GM21528 (cell line): ENCODE measurements at regions not wholly inside any gene's neighbourhood (a gene's known extent, or its start where the extent isn't known, plus 50 kb on each side); places are given as distances from the start of the nearest gene placed in this dataset.

Experiments used
- ATAC-seq: cut with Tn5 transposase; IDR thresholded peaks from one replicate; pipeline ENCODE4 v1.9.1; 2021; ENCODE audit warnings: mild to moderate bottlenecking, moderate library complexity; ENCODE audit not compliant: unreplicated experiment, low FRiP score

- no peak for ATAC-seq
These were observed 335.1 kb upstream of the THRB start for GRCh38 chr3:24829629-24830229.

DNA sequence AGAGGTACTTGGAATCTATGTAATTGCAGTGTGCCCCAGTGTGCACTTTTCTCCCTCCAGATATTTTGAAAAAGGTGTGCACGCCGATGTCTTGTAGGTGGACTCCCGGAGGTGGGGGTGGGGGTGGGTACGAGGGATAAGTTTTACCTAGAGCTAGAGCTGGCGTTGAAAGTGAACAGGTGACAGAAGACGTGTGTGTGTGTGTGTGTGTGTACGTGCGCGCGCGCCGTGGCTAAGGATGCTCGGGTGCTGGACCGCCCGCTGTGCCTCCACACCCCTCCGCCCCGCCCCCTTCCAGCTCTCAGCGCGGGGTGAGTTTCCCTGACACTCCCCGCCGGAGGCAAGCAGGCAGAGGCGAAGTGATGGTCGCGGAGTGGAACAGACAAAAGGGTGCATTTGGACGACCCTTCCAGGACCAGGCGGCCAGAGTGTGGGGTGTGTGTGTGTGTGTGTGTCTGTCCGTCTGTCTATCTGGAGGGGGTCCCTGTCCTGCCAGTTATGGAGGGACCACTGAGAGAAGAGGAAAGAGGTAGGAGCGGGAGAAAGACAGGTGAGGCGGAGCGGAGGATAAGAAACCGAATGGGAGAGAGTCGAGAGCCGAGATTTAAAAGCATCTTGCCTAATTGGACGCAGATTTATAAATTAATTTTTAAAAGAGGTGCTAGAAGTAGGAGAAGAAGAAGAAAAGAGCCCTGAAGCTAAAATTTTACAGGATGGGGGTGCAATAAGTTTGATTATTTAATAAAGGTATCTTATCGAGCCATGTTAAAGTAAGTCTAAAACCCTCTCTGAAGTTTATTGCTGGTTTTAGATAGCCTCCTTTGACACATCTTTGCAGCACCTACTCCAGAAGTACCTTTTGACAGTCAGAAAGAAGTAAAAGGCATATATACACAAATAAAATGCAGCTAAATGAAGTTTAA lies 335.8 kb upstream of the THRB start:
- ATAC-seq: no peak

- ATAC-seq: no peak
These were observed 336.6 kb upstream of the THRB start for GRCh38 chr3:24831221-24831620.

GRCh38 chr3:24832891-24833290 lies 338.2 kb upstream of the THRB start:
- no peak for ATAC-seq

DNA sequence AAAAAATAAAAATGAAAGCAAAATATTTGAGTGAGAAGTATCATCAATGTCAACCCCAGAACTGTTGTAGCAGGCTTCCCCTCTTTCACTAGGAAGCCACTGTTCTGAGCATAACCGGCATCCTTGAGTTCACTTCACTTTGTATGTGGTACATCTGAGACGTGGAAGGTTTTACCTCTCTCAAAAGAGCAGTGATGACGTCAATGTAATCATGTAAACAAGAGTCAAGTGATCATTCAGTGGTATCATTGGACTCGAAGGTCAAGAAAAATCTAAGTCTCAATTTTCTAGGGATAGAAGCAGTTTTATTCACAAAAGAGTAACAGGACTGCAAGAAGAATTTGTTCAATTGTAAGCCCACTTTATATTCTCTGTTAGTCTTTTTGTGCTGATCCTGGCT lies 339.8 kb upstream of the THRB start:
- no peak for ATAC-seq

GRCh38 chr3:24835510-24835909 lies 340.9 kb upstream of the THRB start:
- no peak for ATAC-seq

- no peak for ATAC-seq
These were observed 343.0 kb upstream of the THRB start for GRCh38 chr3:24837601-24838000.

- ATAC-seq: no peak
These were observed 343.9 kb upstream of the THRB start for GRCh38 chr3:24838533-24838932.

GRCh38 chr3:24843955-24844354 lies 349.3 kb upstream of the THRB start:
- no peak for ATAC-seq

DNA sequence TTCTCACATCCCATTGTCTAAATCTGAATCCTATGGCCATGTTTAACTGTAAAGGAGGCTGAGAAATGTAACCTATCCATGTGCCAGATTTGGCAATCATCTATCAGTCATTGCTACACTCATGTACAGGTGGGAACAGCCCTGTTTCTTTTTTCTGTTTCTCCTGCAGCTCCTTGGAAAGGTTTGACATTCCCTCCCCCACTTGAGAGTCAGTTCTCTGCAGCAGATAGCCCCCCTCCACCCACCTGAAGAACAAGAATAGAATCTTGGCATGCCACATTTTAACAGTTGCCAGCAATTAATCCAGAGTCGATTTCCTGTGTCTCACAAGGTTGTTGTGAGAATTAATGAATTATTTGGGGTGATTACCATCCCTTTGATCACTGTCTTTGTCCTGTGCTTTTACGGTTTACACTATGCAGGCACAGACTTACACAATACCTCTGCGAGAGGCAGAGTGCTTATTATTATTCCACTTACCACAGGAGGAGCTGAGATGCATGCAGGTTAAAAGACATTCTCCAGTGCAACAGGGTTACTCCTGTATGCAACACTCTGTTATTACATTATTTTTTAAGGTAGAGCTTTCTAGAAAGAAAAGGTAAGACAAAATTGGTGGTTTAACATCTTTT lies 351.0 kb upstream of the THRB start:
- ATAC-seq: no peak

DNA sequence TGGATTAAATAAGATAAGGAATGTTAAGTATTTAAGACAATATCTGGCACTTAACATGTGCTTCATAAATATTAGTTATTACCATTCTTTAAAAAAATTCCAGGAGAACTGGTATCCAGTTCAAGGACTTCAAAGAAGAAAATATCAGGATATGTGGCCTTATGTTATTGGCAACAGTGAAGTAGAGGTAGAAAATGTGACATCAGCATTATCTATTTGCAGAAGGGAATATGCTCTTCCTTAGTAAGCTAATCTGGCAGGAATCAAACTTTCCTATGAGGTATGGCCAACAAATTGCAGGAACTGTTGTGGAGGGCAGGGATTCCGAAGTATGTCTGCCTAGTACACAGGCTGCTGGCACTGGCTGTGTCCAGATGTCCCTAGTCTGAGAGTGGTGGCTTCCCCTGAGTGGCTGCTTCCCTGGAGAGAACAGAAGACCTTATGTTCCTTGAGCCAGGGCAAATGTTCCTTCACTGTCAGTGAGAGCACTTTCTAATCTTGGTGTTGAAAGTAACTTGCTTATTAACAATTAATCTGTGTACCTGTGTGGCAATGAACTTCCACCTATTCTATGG lies 351.7 kb upstream of the THRB start:
- no peak for ATAC-seq

- no peak for ATAC-seq
These were observed 355.6 kb upstream of the THRB start for GRCh38 chr3:24850245-24850644.

- ATAC-seq: no peak
These were observed 359.2 kb upstream of the THRB start for GRCh38 chr3:24853685-24854490.

- ATAC-seq: no peak
These were observed 360.1 kb upstream of the THRB start for GRCh38 chr3:24854748-24855147.

- no peak for ATAC-seq
These were observed 363.3 kb upstream of the THRB start for GRCh38 chr3:24857945-24858344.

- no peak for ATAC-seq
These were observed 368.6 kb upstream of the THRB start for GRCh38 chr3:24863215-24863614.

DNA sequence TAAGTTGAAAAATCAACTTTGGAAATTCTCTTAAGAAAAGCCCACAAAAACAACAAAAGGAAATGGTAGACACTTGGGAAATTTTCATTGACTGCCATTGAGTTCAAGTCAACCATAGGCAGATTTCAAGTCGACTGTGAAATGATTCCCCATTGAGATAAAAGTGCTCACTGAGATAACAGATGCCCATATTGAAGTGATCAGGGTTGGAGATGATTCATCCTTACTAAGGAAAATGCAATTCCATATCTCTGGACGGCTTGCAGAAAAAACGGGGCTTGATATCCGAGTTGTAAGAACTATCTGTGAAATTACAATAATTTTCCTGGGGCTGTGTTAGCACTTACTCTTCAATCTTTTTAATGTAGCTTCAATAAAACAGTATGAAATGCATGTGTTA lies 373.1 kb upstream of the THRB start:
- ATAC-seq: no peak

- ATAC-seq: no peak
These were observed 386.6 kb upstream of the THRB start for GRCh38 chr3:24881239-24881638.

GRCh38 chr3:24886501-24886900 lies 391.9 kb upstream of the THRB start:
- ATAC-seq: no peak

DNA sequence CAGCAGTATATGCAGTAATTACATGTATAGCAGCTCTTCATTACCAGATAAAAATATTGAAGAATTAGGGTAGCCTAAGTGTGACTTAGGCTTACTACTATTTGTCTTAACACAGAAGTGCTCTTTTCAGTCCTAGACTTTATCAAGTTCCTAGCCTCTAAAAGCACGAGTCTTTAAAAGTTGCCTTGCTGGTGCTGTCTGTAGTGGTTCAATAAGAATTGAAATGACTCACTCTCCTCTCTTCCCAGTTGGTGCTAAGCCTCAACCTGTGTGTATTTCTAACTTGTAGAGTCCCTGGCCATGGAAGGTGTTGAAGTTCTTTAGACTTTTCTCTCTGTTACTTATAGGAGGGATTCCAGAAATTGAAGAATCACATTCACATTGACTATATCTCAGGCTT lies 395.4 kb upstream of the THRB start:
- ATAC-seq: no peak
